IMR-90 (cell line): ENCODE measurements at regions not wholly inside any gene's neighbourhood (a gene's known extent, or its start where the extent isn't known, plus 50 kb on each side); places are given as distances from the start of the nearest gene placed in this dataset.

Experiments used
- ATAC-seq: fragments of 200-7000 bp; cut with Tn5 transposase; 2 replicates; pipeline ENCODE4 v1.9.1; 2020; ENCODE audit warnings: low read depth, mild to moderate bottlenecking, moderate library complexity
- BruUV-seq: library from RNA; stranded (reverse); fragments of 400-500 nt; replicated peaks from 2 replicates; lab custom pipeline; 2021; lab: Mats Ljungman, UMichigan
- CTCF ChIA-PET: fragments of 300-600 bp; formaldehyde crosslinking; extraction: SDS; loops from one replicate; lab custom pipeline; 2021; ENCODE audit warnings: antibody characterized with exemption; lab: Yijun Ruan, JAX
- POLR2A ChIA-PET: fragments of 300-600 bp; sonication (Branson Sonifier 250); formaldehyde crosslinking; loops from one replicate; lab custom pipeline; 2022; ENCODE audit warnings: antibody characterized with exemption; ENCODE audit not compliant: unreplicated experiment; lab: Charles Lee
- DNase-seq: peaks from one replicate; pipeline ENCODE4 v3.0.0; 2013
- H2AFZ ChIP-seq: replicated peaks from 2 replicates; pipeline ENCODE3; 2013; ENCODE audit warnings: low read length, mild to moderate bottlenecking; ENCODE audit not compliant: poor library complexity
- H2AK5ac ChIP-seq: 2 replicates; pipeline ENCODE4 v1.6.1; 2013; ENCODE audit warnings: low read depth, low read length, inconsistent platforms
- H2AK9ac ChIP-seq: replicated peaks from 2 replicates; pipeline ENCODE3; 2013; ENCODE audit warnings: mild to moderate bottlenecking, low read depth, low read length, moderate library complexity; ENCODE audit not compliant: poor library complexity
- H2BK120ac ChIP-seq: 2 replicates; pipeline ENCODE4 v1.6.1; 2013; ENCODE audit warnings: low read depth, low read length, inconsistent platforms
- H2BK15ac ChIP-seq: 3 replicates; pipeline ENCODE4 v1.6.1; 2013; ENCODE audit warnings: low read depth, low read length, inconsistent platforms
- H2BK20ac ChIP-seq: 2 replicates; pipeline ENCODE4 v1.6.1; 2013; ENCODE audit warnings: low read depth, mild to moderate bottlenecking, inconsistent platforms, low read length, moderate library complexity
- H2BK5ac ChIP-seq: 2 replicates; pipeline ENCODE4 v1.6.1; 2013; ENCODE audit warnings: mild to moderate bottlenecking, low read depth, low read length, inconsistent platforms; ENCODE audit not compliant: poor library complexity, severe bottlenecking
- H3K14ac ChIP-seq: replicated peaks from 2 replicates; pipeline ENCODE4 v1.6.1; 2013; ENCODE audit warnings: low read depth, low read length, inconsistent platforms
- H3K18ac ChIP-seq: 2 replicates; pipeline ENCODE4 v1.6.1; 2013; ENCODE audit warnings: low read depth, low read length, control low read depth
- H3K23ac ChIP-seq: 2 replicates; pipeline ENCODE4 v1.6.1; 2013; ENCODE audit warnings: low read depth, low read length, inconsistent platforms
- H3K27ac ChIP-seq: 2 replicates; pipeline ENCODE4 v1.5.1; 2013; ENCODE audit warnings: mild to moderate bottlenecking, control low read depth, low read length; ENCODE audit not compliant: insufficient read depth
- H3K27me3 ChIP-seq: 2 replicates; pipeline ENCODE4 v1.6.1; 2013; ENCODE audit warnings: low read length; ENCODE audit not compliant: control insufficient read depth, insufficient read depth
- H3K36me3 ChIP-seq: 2 replicates; pipeline ENCODE4 v1.6.1; 2013; ENCODE audit warnings: low read length, mixed read lengths; ENCODE audit not compliant: control insufficient read depth, insufficient read depth
- H3K4ac ChIP-seq: 2 replicates; pipeline ENCODE4 v1.6.1; 2013; ENCODE audit warnings: low read depth, low read length, inconsistent platforms
- H3K4me1 ChIP-seq: 2 replicates; pipeline ENCODE4 v1.6.1; 2013; ENCODE audit warnings: low read length, mixed read lengths; ENCODE audit not compliant: control insufficient read depth, insufficient read depth
- H3K4me2 ChIP-seq: 2 replicates; pipeline ENCODE4 v1.6.1; 2013; ENCODE audit warnings: low read depth, mild to moderate bottlenecking, control low read depth, low read length, moderate library complexity
- H3K4me3 ChIP-seq: 2 replicates; pipeline ENCODE4 v1.5.1; 2013; ENCODE audit warnings: low read depth, mild to moderate bottlenecking, control low read depth, low read length, moderate library complexity; ENCODE audit not compliant: insufficient read depth
- H3K56ac ChIP-seq: 2 replicates; pipeline ENCODE4 v1.6.1; 2013; ENCODE audit warnings: low read length, inconsistent platforms; ENCODE audit not compliant: insufficient read depth; ENCODE audit errors: extremely low read depth
- H3K79me1 ChIP-seq, 2 experiments: 2 replicates each; pipeline ENCODE4 v1.6.1; 2013; ENCODE audit warnings: low read length in 2 of 2, inconsistent platforms in 1 of 2, low read depth in 1 of 2
- H3K9ac ChIP-seq: 2 replicates; pipeline ENCODE4 v1.6.1; 2013; ENCODE audit warnings: low read depth, low read length, control low read depth
- H3K9me1 ChIP-seq: 2 replicates; pipeline ENCODE4 v1.6.1; 2013; ENCODE audit warnings: low read length, inconsistent platforms; ENCODE audit not compliant: insufficient read depth
- H3K9me3 ChIP-seq: 2 replicates; pipeline ENCODE4 v1.6.1; 2013; ENCODE audit warnings: low read length; ENCODE audit not compliant: control insufficient read depth, insufficient read depth
- H4K20me1 ChIP-seq: 2 replicates; pipeline ENCODE4 v1.6.1; 2013; ENCODE audit warnings: low read length, inconsistent platforms; ENCODE audit not compliant: insufficient read depth
- H4K5ac ChIP-seq: 2 replicates; pipeline ENCODE4 v1.6.1; 2013; ENCODE audit warnings: mild to moderate bottlenecking, low read depth, low read length, control low read depth
- H4K8ac ChIP-seq, 2 experiments: 2 replicates each; pipeline ENCODE4 v1.6.1; 2013; ENCODE audit warnings: low read depth in 2 of 2, low read length in 2 of 2, control low read depth in 1 of 2, inconsistent platforms in 1 of 2
- H4K91ac ChIP-seq: 2 replicates; pipeline ENCODE4 v1.6.1; 2013; ENCODE audit warnings: low read depth, low read length, inconsistent platforms; ENCODE audit not compliant: insufficient read depth
- BHLHE40 ChIP-seq: fragments of 150-350 bp; IDR thresholded peaks from 2 replicates; pipeline ENCODE4 v1.6.1; 2016; ENCODE audit warnings: mild to moderate bottlenecking, low read depth, low read length
- MAFK ChIP-seq: IDR thresholded peaks from 2 replicates; pipeline ENCODE4 v1.6.1; 2012; ENCODE audit warnings: low read depth, low read length, improper control_type of control experiment
- MXI1 ChIP-seq: IDR thresholded peaks from 2 replicates; pipeline ENCODE4 v1.6.1; 2012; ENCODE audit warnings: low read depth, mild to moderate bottlenecking, low read length, moderate library complexity, borderline replicate concordance
- NFE2L2 ChIP-seq: fragments of 150-350 bp; IDR thresholded peaks from 2 replicates; pipeline ENCODE4 v1.6.1; 2016; ENCODE audit warnings: low read depth, mild to moderate bottlenecking, low read length
- POLR2A ChIP-seq: IDR thresholded peaks from 2 replicates; pipeline ENCODE4 v1.6.1; 2012; ENCODE audit warnings: mild to moderate bottlenecking, low read depth, low read length
- RCOR1 ChIP-seq: IDR thresholded peaks from 2 replicates; pipeline ENCODE4 v1.6.1; 2012; ENCODE audit warnings: mild to moderate bottlenecking, low read length, improper control_type of control experiment; ENCODE audit not compliant: insufficient replicate concordance
- RFX5 ChIP-seq: IDR thresholded peaks from 2 replicates; pipeline ENCODE4 v1.8.0; 2012; ENCODE audit warnings: low read depth, mild to moderate bottlenecking, low read length, moderate library complexity
- SMC3 ChIP-seq: fragments of 150-350 bp; IDR thresholded peaks from 2 replicates; pipeline ENCODE4 v1.6.1; 2016; ENCODE audit warnings: low read depth, mild to moderate bottlenecking, antibody characterized with exemption, low read length, moderate library complexity
- WGBS, 2 experiments: methylation state at CpG; one replicate each; pipeline versions ENCODE4 v1.1.5 to v1.1.7; 2013; ENCODE audit warnings: missing lambda C conversion rate in 2 of 2; ENCODE audit not compliant: insufficient read length in 1 of 2; ENCODE audit errors: extremely low coverage in 2 of 2; 5-methylcytosine and 5-hydroxymethylcytosine counted together
- dilution Hi-C: fragments of 300-500 bp; cut with HindIII; formaldehyde crosslinking; loops from one replicate; pipeline ENCODE4 v1.14.3; 2018; ENCODE audit warnings: low sequenced_read_pairs; ENCODE audit not compliant: unreplicated experiment
- in situ Hi-C: fragments of 300-500 bp; cut with MboI; formaldehyde crosslinking; loops from 3 replicates; pipeline ENCODE4 v1.14.3; 2019; ENCODE audit warnings: low sequenced_read_pairs, inconsistent platforms, mixed read lengths
- intact Hi-C: fragments of 100-400 bp; cut with micrococcal nuclease; formaldehyde crosslinking; loops from 2 replicates; pipeline ENCODE4 v1.10.0; 2022

GRCh38 chr17:73994946-73995345 lies 208.5 kb upstream of the RPL38 start:
- Histone ChIP-seq H3K4me1 (no peaks in the 10 kb centered on the region), H3K27ac (no peak overlapping the region), H3K79me1 (no peaks in the 10 kb centered on the region), H3K4ac (no peak overlapping the region), H2BK20ac (no peak overlapping the region), H2AK5ac (no peak overlapping the region), H3K9me1 (no peaks in the 10 kb centered on the region), H4K8ac (no peak overlapping the region), H2BK15ac (no peak overlapping the region), H3K14ac (no peak overlapping the region), H3K4me3 (no peak overlapping the region), H2AFZ (no peak overlapping the region), H4K5ac (no peak overlapping the region), H2AK9ac (no peak overlapping the region), H3K36me3 (no peaks in the 10 kb centered on the region), H3K9me3 (peaks cover 31% of the 10 kb centered on the region), H2BK120ac (no peak overlapping the region), H3K9ac (no peak overlapping the region), H3K18ac (no peak overlapping the region), H3K56ac (no peak overlapping the region), H3K4me2 (no peak overlapping the region), H3K27me3 (no peaks in the 10 kb centered on the region), H4K91ac (no peak overlapping the region), H4K20me1 (no peaks in the 10 kb centered on the region), H2BK5ac (no peak overlapping the region), H3K23ac (no peak overlapping the region)
- CTCF ChIA-PET = no interaction called here
- TF ChIP-seq MXI1 (no peak), BHLHE40 (no peak), POLR2A (no peak), SMC3 (no peak), RCOR1 (no peak), MAFK (no peak), RFX5 (no peak), NFE2L2 (no peak)
- in situ Hi-C loops = loop anchor here (25.0 kb wide), 1 partner anchor 383 kb away; no protein-coding TSS in a partner anchor
- WGBS, 2 experiments = no CpG with 5 or more reads among the region's 4 CpGs
- dilution Hi-C loops = no loop called here
- BruUV-seq = no TSS peak
- intact Hi-C loops = no loop called here
- POLR2A ChIA-PET = no interaction called here
- DNase-seq = no peak
- ATAC-seq = no peak
